ENCODE measurements at regions not wholly inside any gene's neighbourhood (a gene's known extent, or its start where the extent isn't known, plus 50 kb on each side); places are given as distances from the start of the nearest gene placed in this dataset.

DNA sequence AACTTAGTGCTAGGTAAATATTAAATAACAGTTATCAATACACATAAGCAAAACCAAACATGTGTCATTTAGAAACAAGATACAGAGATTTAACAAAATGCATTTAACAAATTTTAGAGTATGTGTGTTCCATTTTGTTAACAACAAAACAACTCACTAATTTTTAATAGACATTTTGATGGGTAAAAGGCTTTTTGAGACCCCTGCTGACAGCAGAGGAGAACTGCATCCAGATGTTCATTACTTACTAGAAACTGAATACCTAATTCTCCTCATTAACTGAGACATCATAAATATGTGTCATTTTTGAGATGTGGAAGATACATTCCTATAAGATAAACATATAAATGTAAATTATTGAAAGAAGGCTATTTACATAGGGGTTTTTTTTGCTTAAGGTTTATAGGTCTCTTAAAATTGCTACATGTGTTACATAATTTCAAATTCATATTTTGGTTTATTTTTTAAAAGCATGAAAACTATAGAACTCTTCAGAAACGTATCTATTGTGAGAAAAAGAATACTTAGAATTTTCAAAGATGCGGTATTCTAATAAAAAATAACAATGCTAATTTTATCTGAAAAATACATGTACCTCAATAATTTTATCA is 1009.8 kb downstream of the TUSC7 start:
- H3F3A ChIP-seq (ENCODE audit: insufficient read depth, low read length) = no peaks in the 10 kb centered on the region
- no peak overlapping the region for H3K4me2 ChIP-seq (ENCODE audit: low read depth, low read length)
- no peak overlapping the region for H3K27ac ChIP-seq (ENCODE audit: low read length)
- H3K9ac ChIP-seq (ENCODE audit: low read length) = no peak overlapping the region
- TF ChIP-seq, protein P1, sequence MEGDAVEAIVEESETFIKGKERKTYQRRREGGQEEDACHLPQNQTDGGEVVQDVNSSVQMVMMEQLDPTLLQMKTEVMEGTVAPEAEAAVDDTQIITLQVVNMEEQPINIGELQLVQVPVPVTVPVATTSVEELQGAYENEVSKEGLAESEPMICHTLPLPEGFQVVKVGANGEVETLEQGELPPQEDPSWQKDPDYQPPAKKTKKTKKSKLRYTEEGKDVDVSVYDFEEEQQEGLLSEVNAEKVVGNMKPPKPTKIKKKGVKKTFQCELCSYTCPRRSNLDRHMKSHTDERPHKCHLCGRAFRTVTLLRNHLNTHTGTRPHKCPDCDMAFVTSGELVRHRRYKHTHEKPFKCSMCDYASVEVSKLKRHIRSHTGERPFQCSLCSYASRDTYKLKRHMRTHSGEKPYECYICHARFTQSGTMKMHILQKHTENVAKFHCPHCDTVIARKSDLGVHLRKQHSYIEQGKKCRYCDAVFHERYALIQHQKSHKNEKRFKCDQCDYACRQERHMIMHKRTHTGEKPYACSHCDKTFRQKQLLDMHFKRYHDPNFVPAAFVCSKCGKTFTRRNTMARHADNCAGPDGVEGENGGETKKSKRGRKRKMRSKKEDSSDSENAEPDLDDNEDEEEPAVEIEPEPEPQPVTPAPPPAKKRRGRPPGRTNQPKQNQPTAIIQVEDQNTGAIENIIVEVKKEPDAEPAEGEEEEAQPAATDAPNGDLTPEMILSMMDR (IDR thresholded peaks at IDR 0.05; ENCODE audit: low read length) = peak; percentile 83
- TF ChIP-seq EZH2phosphoT487 (IDR thresholded peaks at IDR 0.05; ENCODE audit: low read length) = no peak
- H4K20me1 ChIP-seq (ENCODE audit: insufficient read depth, low read length) = no peaks in the 10 kb centered on the region
- no peaks in the 10 kb centered on the region for H3K79me2 ChIP-seq (ENCODE audit: low read length)
- DNase-seq = peak; percentile 59
- no peak overlapping the region for H3K4me3 ChIP-seq (ENCODE audit: low read length)
- no peaks in the 10 kb centered on the region for H3K9me3 ChIP-seq (replicated peaks; ENCODE audit: insufficient read depth, low read length)
- H3K4me1 ChIP-seq (ENCODE audit: low read length) = peaks cover 11% of the 10 kb centered on the region
- no peaks in the 10 kb centered on the region for H3K27me3 ChIP-seq (replicated peaks; ENCODE audit: insufficient read depth, low read length)
- no peaks in the 10 kb centered on the region for H3K36me3 ChIP-seq (replicated peaks; ENCODE audit: insufficient read depth, low read length)
- no peak overlapping the region for H2AFZ ChIP-seq (ENCODE audit: low read length)
- H3K9me2 ChIP-seq (replicated peaks; ENCODE audit: insufficient read depth, low read length) = no peaks in the 10 kb centered on the region

DNA sequence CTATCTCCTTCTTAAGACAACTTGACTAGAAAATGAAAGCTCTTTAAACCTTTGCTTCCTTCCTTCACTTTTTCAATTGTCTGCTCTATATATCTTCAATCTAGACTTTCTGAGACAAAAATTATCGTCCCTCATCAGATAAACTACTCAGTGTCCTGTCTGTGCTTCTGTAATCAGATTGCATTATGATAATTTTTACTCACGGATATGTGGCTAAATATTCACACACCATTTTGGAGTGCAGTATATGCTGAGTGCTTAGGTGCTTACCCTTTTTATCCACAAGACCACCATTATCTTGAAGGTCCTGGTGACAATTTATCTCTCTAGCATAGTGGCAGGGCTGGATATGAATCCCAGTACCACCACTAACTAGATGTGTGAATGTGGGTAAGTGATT is 1012.3 kb downstream of the TUSC7 start:
- no peak for DNase-seq
- H3K27ac ChIP-seq (ENCODE audit: low read length) = no peak overlapping the region
- no peak overlapping the region for H3K4me3 ChIP-seq (ENCODE audit: low read length)
- H4K20me1 ChIP-seq (ENCODE audit: insufficient read depth, low read length) = no peaks in the 10 kb centered on the region
- H3K9me3 ChIP-seq (replicated peaks; ENCODE audit: insufficient read depth, low read length) = no peaks in the 10 kb centered on the region
- H3F3A ChIP-seq (ENCODE audit: insufficient read depth, low read length) = no peaks in the 10 kb centered on the region
- H3K4me2 ChIP-seq (ENCODE audit: low read depth, low read length) = no peak overlapping the region
- H3K9ac ChIP-seq (ENCODE audit: low read length) = no peak overlapping the region
- no peaks in the 10 kb centered on the region for H3K79me2 ChIP-seq (ENCODE audit: low read length)
- H3K27me3 ChIP-seq (replicated peaks; ENCODE audit: insufficient read depth, low read length) = no peaks in the 10 kb centered on the region
- no peak overlapping the region for H2AFZ ChIP-seq (ENCODE audit: low read length)
- peaks cover 11% of the 10 kb centered on the region for H3K4me1 ChIP-seq (ENCODE audit: low read length)
- TF ChIP-seq EZH2phosphoT487 (IDR thresholded peaks at IDR 0.05; ENCODE audit: low read length) (no peak), EZH2 (optimal IDR thresholded peaks at IDR 0.05; ENCODE audit: low read depth, low read length) (no peak)
- TF ChIP-seq, protein P1 (IDR thresholded peaks at IDR 0.05; ENCODE audit: low read length) = no peak
- H3K36me3 ChIP-seq (replicated peaks; ENCODE audit: insufficient read depth, low read length) = no peaks in the 10 kb centered on the region
- no peaks in the 10 kb centered on the region for H3K9me2 ChIP-seq (replicated peaks; ENCODE audit: insufficient read depth, low read length)

DNA sequence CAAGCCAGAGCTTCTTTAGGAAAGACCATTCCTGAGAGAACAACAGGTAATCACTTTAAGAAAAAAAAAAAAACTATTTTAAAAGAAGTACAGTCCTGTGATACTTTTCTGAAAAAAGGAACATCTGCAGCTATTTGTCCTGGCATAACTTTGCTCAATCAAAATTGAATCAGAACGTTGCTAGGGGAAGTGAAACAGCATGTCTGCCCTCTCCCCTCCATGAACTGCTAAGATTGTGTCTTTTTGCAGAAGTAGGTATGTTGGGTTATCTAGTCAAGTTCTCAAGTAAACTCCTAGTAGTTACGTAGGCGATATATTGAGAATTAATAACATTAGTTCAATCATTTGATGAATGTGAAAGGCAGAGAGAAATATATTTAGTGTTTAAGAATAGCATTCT is 1013.3 kb downstream of the TUSC7 start:
- Histone ChIP-seq H2AFZ (ENCODE audit: low read length) (no peak overlapping the region), H3K9me3 (replicated peaks; ENCODE audit: insufficient read depth, low read length) (no peaks in the 10 kb centered on the region), H3F3A (ENCODE audit: insufficient read depth, low read length) (no peaks in the 10 kb centered on the region), H3K4me3 (ENCODE audit: low read length) (no peak overlapping the region), H3K27ac (ENCODE audit: low read length) (no peak overlapping the region), H3K36me3 (replicated peaks; ENCODE audit: insufficient read depth, low read length) (no peaks in the 10 kb centered on the region), H3K9me2 (replicated peaks; ENCODE audit: insufficient read depth, low read length) (no peaks in the 10 kb centered on the region), H3K27me3 (replicated peaks; ENCODE audit: insufficient read depth, low read length) (no peaks in the 10 kb centered on the region), H3K4me1 (ENCODE audit: low read length) (peaks cover 11% of the 10 kb centered on the region), H4K20me1 (ENCODE audit: insufficient read depth, low read length) (no peaks in the 10 kb centered on the region), H3K9ac (ENCODE audit: low read length) (no peak overlapping the region), H3K79me2 (ENCODE audit: low read length) (no peaks in the 10 kb centered on the region), H3K4me2 (ENCODE audit: low read depth, low read length) (no peak overlapping the region)
- TF ChIP-seq EZH2 (optimal IDR thresholded peaks at IDR 0.05; ENCODE audit: low read depth, low read length) (no peak), EZH2phosphoT487 (IDR thresholded peaks at IDR 0.05; ENCODE audit: low read length) (no peak)
- TF ChIP-seq, protein P1 (IDR thresholded peaks at IDR 0.05; ENCODE audit: low read length) = no peak
- DNase-seq = no peak

Measured in MM.1S (cell line).